GM19035 (cell line): ENCODE measurements at regions not wholly inside any gene's neighbourhood (a gene's known extent, or its start where the extent isn't known, plus 50 kb on each side); places are given as distances from the start of the nearest gene placed in this dataset.
"Not testable (repeated sequence)": the region's sequence is repeated elsewhere in the genome, so short reads cannot be mapped to it uniquely, and the experiment has no call there.

Experiments used
- ATAC-seq: cut with Tn5 transposase; IDR thresholded peaks from one replicate; pipeline ENCODE4 v1.9.1; 2021; ENCODE audit not compliant: unreplicated experiment

GRCh38 chr6:9851006-9851405, 563.9 kb downstream of the TFAP2A start:
- ATAC-seq: no peak

- no peak for ATAC-seq
These were observed 566.8 kb downstream of the TFAP2A start for GRCh38 chr6:9848094-9848493.

GRCh38 chr6:9841886-9842725, 572.8 kb downstream of the TFAP2A start:
- ATAC-seq: no peak

GRCh38 chr6:9834233-9834632, 580.6 kb downstream of the TFAP2A start:
- ATAC-seq: no peak

- ATAC-seq: no peak
These were observed 583.1 kb downstream of the TFAP2A start for GRCh38 chr6:9831783-9832182.

GRCh38 chr6:9830808-9831207, 584.1 kb downstream of the TFAP2A start:
- no peak for ATAC-seq

- no peak for ATAC-seq
These were observed 589.3 kb downstream of the TFAP2A start for GRCh38 chr6:9825526-9825925.

- ATAC-seq: not testable (repeated sequence)
These were observed 604.1 kb downstream of the TFAP2A start for GRCh38 chr6:9810727-9811126.

GRCh38 chr6:9810286-9810685, 604.6 kb downstream of the TFAP2A start:
- no peak for ATAC-seq

GRCh38 chr6:9806195-9806594, 608.7 kb downstream of the TFAP2A start:
- ATAC-seq: no peak

GRCh38 chr6:9801249-9801754, 613.6 kb downstream of the TFAP2A start:
- no peak for ATAC-seq

- no peak for ATAC-seq
These were observed 615.3 kb downstream of the TFAP2A start for GRCh38 chr6:9799582-9799981.

- no peak for ATAC-seq
These were observed 618.0 kb downstream of the TFAP2A start for GRCh38 chr6:9796827-9797226.

GRCh38 chr6:9795880-9796279, 619.0 kb downstream of the TFAP2A start:
- no peak for ATAC-seq

- no peak for ATAC-seq
These were observed 625.7 kb downstream of the TFAP2A start for GRCh38 chr6:9789201-9789600.

GRCh38 chr6:9784786-9785185, 630.1 kb downstream of the TFAP2A start:
- no peak for ATAC-seq

GRCh38 chr6:9783567-9783966, 631.3 kb downstream of the TFAP2A start:
- no peak for ATAC-seq

GRCh38 chr6:9766240-9766915, 648.5 kb downstream of the TFAP2A start:
- no peak for ATAC-seq

- ATAC-seq: no peak
These were observed 653.7 kb downstream of the TFAP2A start for GRCh38 chr6:9761220-9761619.

- ATAC-seq: no peak
These were observed 660.4 kb downstream of the TFAP2A start for GRCh38 chr6:9754515-9754914.

GRCh38 chr6:9745966-9746365, 668.9 kb downstream of the TFAP2A start:
- no peak for ATAC-seq

- no peak for ATAC-seq
These were observed 669.4 kb downstream of the TFAP2A start for GRCh38 chr6:9745476-9745875.
